GM12878 (cell line): ENCODE measurements at regions not wholly inside any gene's neighbourhood (a gene's known extent, or its start where the extent isn't known, plus 50 kb on each side); places are given as distances from the start of the nearest gene placed in this dataset.

ENCODE experiments used
- ATAC-seq: fragments of 200-7000 bp; cut with Tn5 transposase; 3 replicates; pipeline ENCODE4 v1.9.1; 2020; ENCODE audit warnings: mild to moderate bottlenecking, moderate library complexity
- BruUV-seq: library from RNA; stranded (reverse); fragments of 400-500 nt; replicated peaks from 2 replicates; lab custom pipeline; 2021; lab: Mats Ljungman, UMichigan
- CTCF ChIA-PET: fragments of 300-600 bp; sonication (Branson Sonifier 250); formaldehyde crosslinking; extraction: SDS; loops from one replicate; lab custom pipeline; 2021; ENCODE audit warnings: inconsistent platforms; lab: Yijun Ruan, JAX
- POLR2A ChIA-PET: fragments of 350-600 bp; formaldehyde crosslinking; extraction: SDS; loops from one replicate; lab custom pipeline; 2021; ENCODE audit warnings: inconsistent platforms; lab: Charles Lee
- RAD21 ChIA-PET: fragments of 300-600 bp; sonication (Branson Sonifier 250); formaldehyde crosslinking; loops from one replicate; lab custom pipeline; 2023; ENCODE audit warnings: antibody characterized with exemption; ENCODE audit not compliant: unreplicated experiment; lab: Charles Lee
- SMC1A ChIA-PET: fragments of 300-600 bp; sonication (Branson Sonifier 250); formaldehyde crosslinking; loops from one replicate; lab custom pipeline; 2023; ENCODE audit not compliant: unreplicated experiment, uncharacterized antibody; lab: Charles Lee
- DNase-seq: peaks from one replicate; pipeline ENCODE4 v3.0.0-alpha.2; 2011; ENCODE audit warnings: low read depth, low spot score
- FAIRE-seq: peaks from 3 replicates; lab custom pipeline; 2011; peaks lifted over from hg19 to GRCh38; lab: Jason Lieb, UNC
- H2AFZ ChIP-seq: 2 replicates; pipeline ENCODE4 v1.6.0; 2011; ENCODE audit warnings: low read depth, low read length, control low read depth; ENCODE audit not compliant: control insufficient read depth
- H3K27ac ChIP-seq: 2 replicates; pipeline ENCODE4 v1.5.1; 2011; ENCODE audit warnings: control low read depth; ENCODE audit not compliant: control insufficient read depth, insufficient read depth
- H3K27me3 ChIP-seq, 2 experiments: replicated peaks in 1 of 2; 2 replicates each; pipeline versions ENCODE4 v1.6.0 to v1.6.1; 2011; ENCODE audit warnings: low read length in 1 of 2; ENCODE audit not compliant: control insufficient read depth in 2 of 2, insufficient read depth in 2 of 2
- H3K36me3 ChIP-seq, 2 experiments: 2 replicates each; pipeline ENCODE4 v1.5.1; 2011; ENCODE audit warnings: low read length in 1 of 2; ENCODE audit not compliant: control insufficient read depth in 2 of 2, insufficient read depth in 2 of 2
- H3K4me1 ChIP-seq: 2 replicates; pipeline ENCODE4 v1.6.1; 2011; ENCODE audit warnings: mild to moderate bottlenecking, low read length, moderate library complexity, mixed read lengths; ENCODE audit not compliant: control insufficient read depth, insufficient read depth
- H3K4me2 ChIP-seq: 2 replicates; pipeline ENCODE4 v1.6.0; 2011; ENCODE audit warnings: control low read depth; ENCODE audit not compliant: control insufficient read depth, insufficient read depth
- H3K4me3 ChIP-seq: fragments of 200-600 bp; sonication (generic); 2 replicates; pipeline ENCODE4 v1.5.1; 2016
- H3K79me2 ChIP-seq: 2 replicates; pipeline ENCODE4 v1.6.0; 2011; ENCODE audit warnings: low read length; ENCODE audit not compliant: control insufficient read depth, insufficient read depth
- H3K9ac ChIP-seq: 2 replicates; pipeline ENCODE4 v1.8.0; 2011; ENCODE audit warnings: low read length, control low read depth, mixed read lengths; ENCODE audit not compliant: control insufficient read depth, insufficient read depth
- H3K9me3 ChIP-seq: replicated peaks from 3 replicates; pipeline ENCODE4 v1.5.1; 2011; ENCODE audit warnings: mild to moderate bottlenecking, low read length; ENCODE audit not compliant: control insufficient read depth, insufficient read depth
- H4K20me1 ChIP-seq: 2 replicates; pipeline ENCODE4 v1.6.0; 2011; ENCODE audit not compliant: control insufficient read depth, insufficient read depth
- BACH1 ChIP-seq: fragments of 450-650 bp; IDR thresholded peaks from 2 replicates; pipeline ENCODE4 v1.6.1; 2017; ENCODE audit warnings: mild to moderate bottlenecking, borderline replicate concordance
- BRCA1 ChIP-seq: IDR thresholded peaks from 2 replicates; pipeline ENCODE4 v1.6.1; 2011; ENCODE audit warnings: low read depth, low read length, improper control_type of control experiment
- DPF2 ChIP-seq: fragments of 450-650 bp; IDR thresholded peaks from 2 replicates; pipeline ENCODE4 v1.6.1; 2017; ENCODE audit warnings: mild to moderate bottlenecking
- EGR1 ChIP-seq, 2 experiments: IDR thresholded peaks; 1 replicate in 1 of 2; 2 replicates in 1 of 2; pipeline ENCODE4 v1.6.1; 2011 to 2012; ENCODE audit warnings: low read depth in 2 of 2, low read length in 2 of 2, borderline replicate concordance in 1 of 2, mild to moderate bottlenecking in 1 of 2, moderate library complexity in 1 of 2
- EP300 ChIP-seq, 2 experiments: fragments of 150-350 bp in 1 of 2; IDR thresholded peaks; 2 replicates each; pipeline ENCODE4 v1.6.1; 2011 to 2012; ENCODE audit warnings: low read depth in 2 of 2, low read length in 2 of 2, borderline replicate concordance in 1 of 2, improper control_type of control experiment in 1 of 2, inconsistent platforms in 1 of 2; ENCODE audit not compliant: control insufficient read depth in 1 of 2
- HSF1 ChIP-seq: fragments of 150-350 bp; IDR thresholded peaks from 2 replicates; pipeline ENCODE4 v1.6.1; 2014; ENCODE audit warnings: mild to moderate bottlenecking, low read depth, low read length
- IKZF1 ChIP-seq: fragments of 450-650 bp; conservative IDR thresholded peaks from 2 replicates; pipeline ENCODE4 v1.6.1; 2017; ENCODE audit warnings: antibody characterized with exemption, mild to moderate bottlenecking
- MAX ChIP-seq: IDR thresholded peaks from 2 replicates; pipeline ENCODE4 v1.6.1; 2012; ENCODE audit warnings: low read depth, low read length, improper control_type of control experiment
- MTA2 ChIP-seq: fragments of 450-650 bp; IDR thresholded peaks from 2 replicates; pipeline ENCODE4 v1.6.1; 2016; ENCODE audit warnings: low read depth, mild to moderate bottlenecking, moderate library complexity
- RBBP5 ChIP-seq: fragments of 200-600 bp; sonication (generic); conservative IDR thresholded peaks from 2 replicates; pipeline ENCODE4 v1.6.1; 2016
- RELA ChIP-seq: fragments of 450-650 bp; IDR thresholded peaks from 2 replicates; pipeline ENCODE4 v1.8.0; 2014; ENCODE audit warnings: borderline replicate concordance; ENCODE audit not compliant: partially characterized antibody
- SIX5 ChIP-seq: IDR thresholded peaks from 2 replicates; pipeline ENCODE4 v1.6.1; 2011; ENCODE audit warnings: mild to moderate bottlenecking, low read depth, low read length, moderate library complexity; ENCODE audit not compliant: severe bottlenecking
- WRNIP1 ChIP-seq: IDR thresholded peaks from 2 replicates; pipeline ENCODE4 v1.6.1; 2011; ENCODE audit warnings: low read depth, low read length, improper control_type of control experiment, borderline replicate concordance
- ZNF217 ChIP-seq: fragments of 450-650 bp; IDR thresholded peaks from 2 replicates; pipeline ENCODE4 v1.6.1; 2017; ENCODE audit warnings: antibody characterized with exemption, mild to moderate bottlenecking
- ZSCAN29 ChIP-seq: fragments of 450-650 bp; IDR thresholded peaks from 2 replicates; pipeline ENCODE4 v1.6.1; 2017; ENCODE audit warnings: mild to moderate bottlenecking, moderate library complexity
- in situ Hi-C: fragments of 300-500 bp; cut with MboI; formaldehyde crosslinking; loops from 9 replicates; pipeline ENCODE4 v1.14.3; 2018; ENCODE audit warnings: mixed read lengths
- intact Hi-C: fragments of 100-400 bp; cut with micrococcal nuclease; formaldehyde crosslinking; loops from one replicate; pipeline ENCODE4 v1.14.2; 2022; ENCODE audit not compliant: unreplicated experiment

GRCh38 chrX:35090801-35091200, 148.2 kb downstream of the FAM47B start (continued):
- TF ChIP-seq HSF1 (no peak), WRNIP1 (no peak), EP300 (IDR thresholded peaks at IDR 0.05; ENCODE audit: borderline replicate concordance in 1 of 2, control insufficient read depth in 1 of 2, low read depth in 2 of 2, low read length in 2 of 2) (no peak), ZSCAN29 (no peak), SIX5 (no peak)

- SMC1A ChIA-PET: no interaction called here
- RAD21 ChIA-PET: no interaction called here
These were observed 155.8 kb downstream of the FAM47B start for GRCh38 chrX:35098419-35098818.

More at GRCh38 chrX:35098419-35098818, 155.8 kb downstream of the FAM47B start:
- Histone ChIP-seq H3K4me3 (no peak overlapping the region), H3K9me3 (no peaks in the 10 kb centered on the region), H4K20me1 (no peaks in the 10 kb centered on the region), H3K27ac (no peak overlapping the region), H3K9ac (no peak overlapping the region), H3K4me1 (no peaks in the 10 kb centered on the region), H3K4me2 (no peak overlapping the region), H3K79me2 (no peaks in the 10 kb centered on the region), H3K27me3 (no peaks in the 10 kb centered on the region), H3K36me3 (no peaks in the 10 kb centered on the region), H2AFZ (no peak overlapping the region)
- intact Hi-C loops (no loop called here), in situ Hi-C loops (no loop called here)
- BruUV-seq: no TSS peak
- no peak for FAIRE-seq
- no peak for DNase-seq
- ChIA-PET CTCF (no interaction called here), POLR2A (no interaction called here)
- no peak for ATAC-seq
- TF ChIP-seq EGR1 (IDR thresholded peaks at IDR 0.05; ENCODE audit: borderline replicate concordance in 1 of 2, low read depth in 2 of 2, low read length in 2 of 2) (no peak), RELA (no peak), RBBP5 (no peak), ZNF217 (no peak), MTA2 (no peak), BRCA1 (no peak), BACH1 (no peak), IKZF1 (no peak), MAX (no peak), DPF2 (no peak)
